IMR-90 (cell line): ENCODE measurements at regions not wholly inside any gene's neighbourhood (a gene's known extent, or its start where the extent isn't known, plus 50 kb on each side); places are given as distances from the start of the nearest gene placed in this dataset.

ENCODE experiments used
- ATAC-seq: fragments of 200-7000 bp; cut with Tn5 transposase; 2 replicates; pipeline ENCODE4 v1.9.1; 2020; ENCODE audit warnings: low read depth, mild to moderate bottlenecking, moderate library complexity
- BruUV-seq: library from RNA; stranded (reverse); fragments of 400-500 nt; replicated peaks from 2 replicates; lab custom pipeline; 2021; lab: Mats Ljungman, UMichigan
- CTCF ChIA-PET: fragments of 300-600 bp; formaldehyde crosslinking; extraction: SDS; loops from one replicate; lab custom pipeline; 2021; ENCODE audit warnings: antibody characterized with exemption; lab: Yijun Ruan, JAX
- POLR2A ChIA-PET: fragments of 300-600 bp; sonication (Branson Sonifier 250); formaldehyde crosslinking; loops from one replicate; lab custom pipeline; 2022; ENCODE audit warnings: antibody characterized with exemption; ENCODE audit not compliant: unreplicated experiment; lab: Charles Lee
- DNase-seq: peaks from one replicate; pipeline ENCODE4 v3.0.0; 2013
- H2AFZ ChIP-seq: replicated peaks from 2 replicates; pipeline ENCODE3; 2013; ENCODE audit warnings: low read length, mild to moderate bottlenecking; ENCODE audit not compliant: poor library complexity
- H2AK5ac ChIP-seq: 2 replicates; pipeline ENCODE4 v1.6.1; 2013; ENCODE audit warnings: low read depth, low read length, inconsistent platforms
- H2AK9ac ChIP-seq: replicated peaks from 2 replicates; pipeline ENCODE3; 2013; ENCODE audit warnings: mild to moderate bottlenecking, low read depth, low read length, moderate library complexity; ENCODE audit not compliant: poor library complexity
- H2BK120ac ChIP-seq: 2 replicates; pipeline ENCODE4 v1.6.1; 2013; ENCODE audit warnings: low read depth, low read length, inconsistent platforms
- H2BK15ac ChIP-seq: 3 replicates; pipeline ENCODE4 v1.6.1; 2013; ENCODE audit warnings: low read depth, low read length, inconsistent platforms
- H2BK20ac ChIP-seq: 2 replicates; pipeline ENCODE4 v1.6.1; 2013; ENCODE audit warnings: low read depth, mild to moderate bottlenecking, inconsistent platforms, low read length, moderate library complexity
- H2BK5ac ChIP-seq: 2 replicates; pipeline ENCODE4 v1.6.1; 2013; ENCODE audit warnings: mild to moderate bottlenecking, low read depth, low read length, inconsistent platforms; ENCODE audit not compliant: poor library complexity, severe bottlenecking
- H3K14ac ChIP-seq: replicated peaks from 2 replicates; pipeline ENCODE4 v1.6.1; 2013; ENCODE audit warnings: low read depth, low read length, inconsistent platforms
- H3K18ac ChIP-seq: 2 replicates; pipeline ENCODE4 v1.6.1; 2013; ENCODE audit warnings: low read depth, low read length, control low read depth
- H3K23ac ChIP-seq: 2 replicates; pipeline ENCODE4 v1.6.1; 2013; ENCODE audit warnings: low read depth, low read length, inconsistent platforms
- H3K27ac ChIP-seq: 2 replicates; pipeline ENCODE4 v1.5.1; 2013; ENCODE audit warnings: mild to moderate bottlenecking, control low read depth, low read length; ENCODE audit not compliant: insufficient read depth
- H3K27me3 ChIP-seq: 2 replicates; pipeline ENCODE4 v1.6.1; 2013; ENCODE audit warnings: low read length; ENCODE audit not compliant: control insufficient read depth, insufficient read depth
- H3K36me3 ChIP-seq: 2 replicates; pipeline ENCODE4 v1.6.1; 2013; ENCODE audit warnings: low read length, mixed read lengths; ENCODE audit not compliant: control insufficient read depth, insufficient read depth
- H3K4ac ChIP-seq: 2 replicates; pipeline ENCODE4 v1.6.1; 2013; ENCODE audit warnings: low read depth, low read length, inconsistent platforms
- H3K4me1 ChIP-seq: 2 replicates; pipeline ENCODE4 v1.6.1; 2013; ENCODE audit warnings: low read length, mixed read lengths; ENCODE audit not compliant: control insufficient read depth, insufficient read depth
- H3K4me2 ChIP-seq: 2 replicates; pipeline ENCODE4 v1.6.1; 2013; ENCODE audit warnings: low read depth, mild to moderate bottlenecking, control low read depth, low read length, moderate library complexity
- H3K4me3 ChIP-seq: 2 replicates; pipeline ENCODE4 v1.5.1; 2013; ENCODE audit warnings: low read depth, mild to moderate bottlenecking, control low read depth, low read length, moderate library complexity; ENCODE audit not compliant: insufficient read depth
- H3K56ac ChIP-seq: 2 replicates; pipeline ENCODE4 v1.6.1; 2013; ENCODE audit warnings: low read length, inconsistent platforms; ENCODE audit not compliant: insufficient read depth; ENCODE audit errors: extremely low read depth
- H3K79me1 ChIP-seq, 2 experiments: 2 replicates each; pipeline ENCODE4 v1.6.1; 2013; ENCODE audit warnings: low read length in 2 of 2, inconsistent platforms in 1 of 2, low read depth in 1 of 2
- H3K9ac ChIP-seq: 2 replicates; pipeline ENCODE4 v1.6.1; 2013; ENCODE audit warnings: low read depth, low read length, control low read depth
- H3K9me1 ChIP-seq: 2 replicates; pipeline ENCODE4 v1.6.1; 2013; ENCODE audit warnings: low read length, inconsistent platforms; ENCODE audit not compliant: insufficient read depth
- H3K9me3 ChIP-seq: 2 replicates; pipeline ENCODE4 v1.6.1; 2013; ENCODE audit warnings: low read length; ENCODE audit not compliant: control insufficient read depth, insufficient read depth
- H4K20me1 ChIP-seq: 2 replicates; pipeline ENCODE4 v1.6.1; 2013; ENCODE audit warnings: low read length, inconsistent platforms; ENCODE audit not compliant: insufficient read depth
- H4K5ac ChIP-seq: 2 replicates; pipeline ENCODE4 v1.6.1; 2013; ENCODE audit warnings: mild to moderate bottlenecking, low read depth, low read length, control low read depth
- H4K8ac ChIP-seq, 2 experiments: 2 replicates each; pipeline ENCODE4 v1.6.1; 2013; ENCODE audit warnings: low read depth in 2 of 2, low read length in 2 of 2, control low read depth in 1 of 2, inconsistent platforms in 1 of 2
- H4K91ac ChIP-seq: 2 replicates; pipeline ENCODE4 v1.6.1; 2013; ENCODE audit warnings: low read depth, low read length, inconsistent platforms; ENCODE audit not compliant: insufficient read depth
- BHLHE40 ChIP-seq: fragments of 150-350 bp; IDR thresholded peaks from 2 replicates; pipeline ENCODE4 v1.6.1; 2016; ENCODE audit warnings: mild to moderate bottlenecking, low read depth, low read length
- CHD1 ChIP-seq: IDR thresholded peaks from 2 replicates; pipeline ENCODE4 v1.6.1; 2012; ENCODE audit warnings: low read depth, low read length, improper control_type of control experiment
- FOS ChIP-seq: fragments of 150-350 bp; IDR thresholded peaks from 2 replicates; pipeline ENCODE4 v1.6.1; 2016; ENCODE audit warnings: low read depth, low read length
- MAZ ChIP-seq: IDR thresholded peaks from 2 replicates; pipeline ENCODE4 v1.6.1; 2012; ENCODE audit warnings: low read depth, mild to moderate bottlenecking, low read length, improper control_type of control experiment, moderate library complexity, borderline replicate concordance
- MXI1 ChIP-seq: IDR thresholded peaks from 2 replicates; pipeline ENCODE4 v1.6.1; 2012; ENCODE audit warnings: low read depth, mild to moderate bottlenecking, low read length, moderate library complexity, borderline replicate concordance
- POLR2A ChIP-seq: IDR thresholded peaks from 2 replicates; pipeline ENCODE4 v1.6.1; 2012; ENCODE audit warnings: mild to moderate bottlenecking, low read depth, low read length
- RAD21 ChIP-seq: IDR thresholded peaks from 2 replicates; pipeline ENCODE4 v1.6.1; 2012; ENCODE audit warnings: low read length, improper control_type of control experiment
- RFX5 ChIP-seq: IDR thresholded peaks from 2 replicates; pipeline ENCODE4 v1.8.0; 2012; ENCODE audit warnings: low read depth, mild to moderate bottlenecking, low read length, moderate library complexity
- SMC3 ChIP-seq: fragments of 150-350 bp; IDR thresholded peaks from 2 replicates; pipeline ENCODE4 v1.6.1; 2016; ENCODE audit warnings: low read depth, mild to moderate bottlenecking, antibody characterized with exemption, low read length, moderate library complexity
- WGBS, 2 experiments: methylation state at CpG; one replicate each; pipeline versions ENCODE4 v1.1.5 to v1.1.7; 2013; ENCODE audit warnings: missing lambda C conversion rate in 2 of 2; ENCODE audit not compliant: insufficient read length in 1 of 2; ENCODE audit errors: extremely low coverage in 2 of 2; 5-methylcytosine and 5-hydroxymethylcytosine counted together
- dilution Hi-C: fragments of 300-500 bp; cut with HindIII; formaldehyde crosslinking; loops from one replicate; pipeline ENCODE4 v1.14.3; 2018; ENCODE audit warnings: low sequenced_read_pairs; ENCODE audit not compliant: unreplicated experiment
- in situ Hi-C: fragments of 300-500 bp; cut with MboI; formaldehyde crosslinking; loops from 3 replicates; pipeline ENCODE4 v1.14.3; 2019; ENCODE audit warnings: low sequenced_read_pairs, inconsistent platforms, mixed read lengths
- intact Hi-C: fragments of 100-400 bp; cut with micrococcal nuclease; formaldehyde crosslinking; loops from 2 replicates; pipeline ENCODE4 v1.10.0; 2022
- TF ChIP-seq, protein P1 (sequence below): fragments of 150-350 bp; IDR thresholded peaks from 2 replicates; pipeline ENCODE4 v1.6.1; 2017; ENCODE audit warnings: mild to moderate bottlenecking, antibody characterized with exemption, low read length, low read depth
- TF ChIP-seq, protein P2 (sequence below): conservative IDR thresholded peaks from 2 replicates; pipeline ENCODE4 v1.5.1; 2012; ENCODE audit warnings: mild to moderate bottlenecking, low read depth, low read length, improper control_type of control experiment

DNA sequence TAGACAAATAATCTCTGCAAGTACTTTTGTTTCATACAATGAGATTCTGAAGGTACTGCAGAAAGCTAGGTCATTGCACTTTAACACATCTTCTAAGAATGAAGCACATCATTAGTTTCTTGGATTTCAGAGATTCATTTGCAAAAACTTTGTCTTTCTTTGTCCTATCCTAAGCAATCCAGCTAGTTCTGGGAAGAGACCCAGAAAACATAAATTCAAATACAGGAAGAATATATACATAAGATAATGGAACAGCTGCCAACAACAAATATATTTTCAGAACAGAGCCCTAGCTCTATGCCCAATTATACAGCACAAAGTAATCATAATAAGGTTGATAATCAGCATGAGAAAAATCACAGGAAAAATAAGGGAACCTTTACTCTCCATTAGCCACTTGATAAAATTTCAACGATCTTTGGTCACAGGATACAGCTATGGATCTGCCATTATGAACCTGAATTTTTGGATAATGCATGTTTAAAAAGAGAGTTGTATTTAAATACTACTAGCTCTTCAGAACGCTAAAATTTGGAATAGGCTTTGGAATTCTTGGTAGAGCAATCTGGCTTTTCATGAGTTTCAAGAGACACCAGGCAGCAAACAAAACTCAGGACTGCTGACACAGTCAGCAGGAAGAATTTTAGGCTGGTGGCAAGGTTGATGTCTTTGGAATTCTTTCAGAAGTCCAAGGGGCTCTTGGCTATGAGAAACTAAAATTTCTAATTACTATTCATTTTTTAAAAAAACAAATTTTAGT, 250.4 kb upstream of the SMIM21 start:
- POLR2A ChIA-PET, result no interaction called here
- H4K5ac ChIP-seq, result no peak overlapping the region
- H3K9me3 ChIP-seq, result peaks cover 4% of the 10 kb centered on the region
- H2AK5ac ChIP-seq, result no peak overlapping the region
- no peak for TF ChIP-seq POLR2A
- no peak for TF ChIP-seq MXI1
- TF ChIP-seq SMC3, result no peak
- TF ChIP-seq RFX5, result no peak
- TF ChIP-seq, protein P1, sequence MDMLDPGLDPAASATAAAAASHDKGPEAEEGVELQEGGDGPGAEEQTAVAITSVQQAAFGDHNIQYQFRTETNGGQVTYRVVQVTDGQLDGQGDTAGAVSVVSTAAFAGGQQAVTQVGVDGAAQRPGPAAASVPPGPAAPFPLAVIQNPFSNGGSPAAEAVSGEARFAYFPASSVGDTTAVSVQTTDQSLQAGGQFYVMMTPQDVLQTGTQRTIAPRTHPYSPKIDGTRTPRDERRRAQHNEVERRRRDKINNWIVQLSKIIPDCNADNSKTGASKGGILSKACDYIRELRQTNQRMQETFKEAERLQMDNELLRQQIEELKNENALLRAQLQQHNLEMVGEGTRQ, result no peak
- no peak for TF ChIP-seq RAD21
- TF ChIP-seq, protein P2, sequence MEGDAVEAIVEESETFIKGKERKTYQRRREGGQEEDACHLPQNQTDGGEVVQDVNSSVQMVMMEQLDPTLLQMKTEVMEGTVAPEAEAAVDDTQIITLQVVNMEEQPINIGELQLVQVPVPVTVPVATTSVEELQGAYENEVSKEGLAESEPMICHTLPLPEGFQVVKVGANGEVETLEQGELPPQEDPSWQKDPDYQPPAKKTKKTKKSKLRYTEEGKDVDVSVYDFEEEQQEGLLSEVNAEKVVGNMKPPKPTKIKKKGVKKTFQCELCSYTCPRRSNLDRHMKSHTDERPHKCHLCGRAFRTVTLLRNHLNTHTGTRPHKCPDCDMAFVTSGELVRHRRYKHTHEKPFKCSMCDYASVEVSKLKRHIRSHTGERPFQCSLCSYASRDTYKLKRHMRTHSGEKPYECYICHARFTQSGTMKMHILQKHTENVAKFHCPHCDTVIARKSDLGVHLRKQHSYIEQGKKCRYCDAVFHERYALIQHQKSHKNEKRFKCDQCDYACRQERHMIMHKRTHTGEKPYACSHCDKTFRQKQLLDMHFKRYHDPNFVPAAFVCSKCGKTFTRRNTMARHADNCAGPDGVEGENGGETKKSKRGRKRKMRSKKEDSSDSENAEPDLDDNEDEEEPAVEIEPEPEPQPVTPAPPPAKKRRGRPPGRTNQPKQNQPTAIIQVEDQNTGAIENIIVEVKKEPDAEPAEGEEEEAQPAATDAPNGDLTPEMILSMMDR, result no peak
- TF ChIP-seq CHD1, result no peak
- TF ChIP-seq FOS, result no peak
- no peak for TF ChIP-seq BHLHE40
- TF ChIP-seq MAZ, result no peak
- in situ Hi-C loops, result no loop called here
- no TSS peak for BruUV-seq
- no peak overlapping the region for H3K9ac ChIP-seq
- intact Hi-C loops, result no loop called here
- H4K8ac ChIP-seq, result no peak overlapping the region
- no peaks in the 10 kb centered on the region for H3K79me1 ChIP-seq
- no peaks in the 10 kb centered on the region for H3K4me1 ChIP-seq
- CTCF ChIA-PET, result no interaction called here
- H2AK9ac ChIP-seq, result no peak overlapping the region
- no peaks in the 10 kb centered on the region for H3K27me3 ChIP-seq
- dilution Hi-C loops, result no loop called here
- no peak overlapping the region for H2BK120ac ChIP-seq
- no peak overlapping the region for H2BK5ac ChIP-seq
- H3K4me3 ChIP-seq, result no peak overlapping the region
- no peak for DNase-seq
- no peak overlapping the region for H2AFZ ChIP-seq
- H3K18ac ChIP-seq, result no peak overlapping the region
- H4K20me1 ChIP-seq, result no peaks in the 10 kb centered on the region
- ATAC-seq, result no peak
- H3K56ac ChIP-seq, result no peak overlapping the region
- no CpG with 5 or more reads among the region's 2 CpGs for WGBS, 2 experiments
- no peak overlapping the region for H3K23ac ChIP-seq
- H3K27ac ChIP-seq, result no peak overlapping the region
- no peak overlapping the region for H3K4ac ChIP-seq
- H3K14ac ChIP-seq, result no peak overlapping the region
- H3K4me2 ChIP-seq, result no peak overlapping the region
- no peak overlapping the region for H4K91ac ChIP-seq
- H3K9me1 ChIP-seq, result no peaks in the 10 kb centered on the region
- H2BK15ac ChIP-seq, result no peak overlapping the region
- no peaks in the 10 kb centered on the region for H3K36me3 ChIP-seq
- H2BK20ac ChIP-seq, result no peak overlapping the region
